ENCODE measurements at regions not wholly inside any gene's neighbourhood (a gene's known extent, or its start where the extent isn't known, plus 50 kb on each side); places are given as distances from the start of the nearest gene placed in this dataset.

- peaks cover 37% of the 10 kb centered on the region for H3K9me3 Mint-ChIP-seq (ENCODE audit: unreplicated experiment)
- H3K4me3 Mint-ChIP-seq (ENCODE audit: unreplicated experiment) = no peak overlapping the region
Observed at GRCh38 chr2:343355-343754, 55.5 kb upstream of the ALKAL2 start.

GRCh38 chr2:341912-342311 is 54.0 kb upstream of the ALKAL2 start:
- H3K36me3 Mint-ChIP-seq (ENCODE audit: unreplicated experiment) = peaks cover 31% of the 10 kb centered on the region
- H3K27ac Mint-ChIP-seq (ENCODE audit: unreplicated experiment) = peak overlapping the region; percentile 21
- TF ChIP-seq, protein P1, sequence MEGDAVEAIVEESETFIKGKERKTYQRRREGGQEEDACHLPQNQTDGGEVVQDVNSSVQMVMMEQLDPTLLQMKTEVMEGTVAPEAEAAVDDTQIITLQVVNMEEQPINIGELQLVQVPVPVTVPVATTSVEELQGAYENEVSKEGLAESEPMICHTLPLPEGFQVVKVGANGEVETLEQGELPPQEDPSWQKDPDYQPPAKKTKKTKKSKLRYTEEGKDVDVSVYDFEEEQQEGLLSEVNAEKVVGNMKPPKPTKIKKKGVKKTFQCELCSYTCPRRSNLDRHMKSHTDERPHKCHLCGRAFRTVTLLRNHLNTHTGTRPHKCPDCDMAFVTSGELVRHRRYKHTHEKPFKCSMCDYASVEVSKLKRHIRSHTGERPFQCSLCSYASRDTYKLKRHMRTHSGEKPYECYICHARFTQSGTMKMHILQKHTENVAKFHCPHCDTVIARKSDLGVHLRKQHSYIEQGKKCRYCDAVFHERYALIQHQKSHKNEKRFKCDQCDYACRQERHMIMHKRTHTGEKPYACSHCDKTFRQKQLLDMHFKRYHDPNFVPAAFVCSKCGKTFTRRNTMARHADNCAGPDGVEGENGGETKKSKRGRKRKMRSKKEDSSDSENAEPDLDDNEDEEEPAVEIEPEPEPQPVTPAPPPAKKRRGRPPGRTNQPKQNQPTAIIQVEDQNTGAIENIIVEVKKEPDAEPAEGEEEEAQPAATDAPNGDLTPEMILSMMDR (IDR thresholded peaks at IDR 0.05) = no peak

More at GRCh38 chr2:343355-343754, 55.5 kb upstream of the ALKAL2 start:
- peaks cover 25% of the 10 kb centered on the region for H3K4me1 Mint-ChIP-seq (ENCODE audit: unreplicated experiment)
- H3K27ac Mint-ChIP-seq (ENCODE audit: unreplicated experiment) = no peak overlapping the region
- TF ChIP-seq, protein P1 (IDR thresholded peaks at IDR 0.05) = no peak
- no peaks in the 10 kb centered on the region for H3K27me3 Mint-ChIP-seq (ENCODE audit: unreplicated experiment)
- peaks cover 26% of the 10 kb centered on the region for H3K36me3 Mint-ChIP-seq (ENCODE audit: unreplicated experiment)
- no peak for DNase-seq (ENCODE audit: extremely low spot score, unreplicated experiment)

DNA sequence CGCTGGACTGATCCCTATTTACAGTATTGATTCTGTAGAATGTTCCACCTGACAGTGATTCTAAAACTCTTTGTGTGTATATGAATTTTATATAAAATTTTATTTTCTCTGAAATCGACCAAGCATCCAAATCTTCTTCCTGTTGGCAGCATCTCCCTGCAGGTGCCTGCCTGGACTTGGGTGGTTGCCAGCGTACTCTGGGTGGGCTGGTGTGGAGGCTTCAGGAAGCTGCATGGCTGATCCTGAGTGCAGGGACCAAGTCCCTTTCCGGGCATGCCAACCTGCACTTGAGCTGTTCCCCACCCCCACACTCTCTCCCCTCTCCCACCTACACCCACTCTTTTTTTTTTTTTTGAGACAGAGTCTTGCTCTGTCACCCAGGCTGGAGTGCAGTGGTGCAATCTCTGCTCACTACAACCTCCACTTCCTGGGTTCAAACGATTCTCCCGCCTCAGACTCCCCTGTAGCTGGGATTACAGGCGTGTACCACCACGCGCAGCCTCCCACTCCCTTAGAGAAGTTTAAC is 53.2 kb upstream of the ALKAL2 start:
- H3K4me3 Mint-ChIP-seq (ENCODE audit: unreplicated experiment) = no peak overlapping the region
- peaks cover 12% of the 10 kb centered on the region for H3K4me1 Mint-ChIP-seq (ENCODE audit: unreplicated experiment)
- H3K9me3 Mint-ChIP-seq (ENCODE audit: unreplicated experiment) = peaks cover 47% of the 10 kb centered on the region
- no peak for DNase-seq (ENCODE audit: extremely low spot score, unreplicated experiment)
- peaks cover 28% of the 10 kb centered on the region for H3K36me3 Mint-ChIP-seq (ENCODE audit: unreplicated experiment)
- no peaks in the 10 kb centered on the region for H3K27me3 Mint-ChIP-seq (ENCODE audit: unreplicated experiment)
- H3K27ac Mint-ChIP-seq (ENCODE audit: unreplicated experiment) = no peak overlapping the region
- TF ChIP-seq, protein P1 (IDR thresholded peaks at IDR 0.05) = no peak

More at GRCh38 chr2:341912-342311, 54.0 kb upstream of the ALKAL2 start:
- Mint-ChIP-seq H3K27me3 (ENCODE audit: unreplicated experiment) (no peaks in the 10 kb centered on the region), H3K4me1 (ENCODE audit: unreplicated experiment) (peaks cover 15% of the 10 kb centered on the region), H3K9me3 (ENCODE audit: unreplicated experiment) (peaks cover 44% of the 10 kb centered on the region), H3K4me3 (ENCODE audit: unreplicated experiment) (no peak overlapping the region)
- no peak for DNase-seq (ENCODE audit: extremely low spot score, unreplicated experiment)
